HUES6 (cell line): ENCODE measurements at regions not wholly inside any gene's neighbourhood (a gene's known extent, or its start where the extent isn't known, plus 50 kb on each side); places are given as distances from the start of the nearest gene placed in this dataset.
"Not testable (repeated sequence)": the region's sequence is repeated elsewhere in the genome, so short reads cannot be mapped to it uniquely, and the experiment has no call there.

Experiments
- H3K27ac ChIP-seq: 2 replicates; pipeline ENCODE4 v1.7.0; 2013; ENCODE audit warnings: low read depth, mild to moderate bottlenecking, low read length, inconsistent platforms
- H3K27me3 ChIP-seq: 2 replicates; pipeline ENCODE4 v1.6.1; 2013; ENCODE audit warnings: low read length; ENCODE audit not compliant: control insufficient read depth, insufficient read depth
- H3K36me3 ChIP-seq: 2 replicates; pipeline ENCODE4 v1.6.1; 2013; ENCODE audit warnings: low read length; ENCODE audit not compliant: control insufficient read depth, insufficient read depth
- H3K4me1 ChIP-seq: 2 replicates; pipeline ENCODE4 v1.6.1; 2013; ENCODE audit warnings: low read length; ENCODE audit not compliant: control insufficient read depth, insufficient read depth
- H3K4me3 ChIP-seq: 2 replicates; pipeline ENCODE4 v1.5.1; 2013; ENCODE audit warnings: low read depth, low read length
- H3K9ac ChIP-seq: one replicate; pipeline ENCODE4 v1.6.1; 2013; ENCODE audit warnings: mild to moderate bottlenecking, low read length
- H3K9me3 ChIP-seq: 2 replicates; pipeline ENCODE4 v1.6.1; 2013; ENCODE audit warnings: low read depth, low read length; ENCODE audit not compliant: control insufficient read depth, insufficient read depth

DNA sequence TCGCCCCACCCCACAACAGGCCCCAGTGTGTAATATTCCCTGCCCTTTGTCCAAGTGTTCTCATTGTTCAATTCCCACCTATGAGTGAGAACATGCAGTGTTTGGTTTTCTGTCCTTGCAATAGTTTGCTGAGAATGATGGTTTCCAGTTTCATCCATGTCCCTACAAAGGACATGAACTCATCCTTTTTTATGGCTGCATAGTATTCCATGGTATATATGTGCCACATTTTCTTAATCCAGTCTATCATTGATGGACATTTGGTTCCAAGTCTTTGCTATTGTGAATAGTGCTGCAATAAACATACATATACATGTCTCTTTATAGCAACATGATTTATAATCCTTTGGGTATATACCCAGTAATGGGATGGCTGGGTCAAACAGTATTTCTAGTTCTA lies 132.7 kb downstream of the SNX10 start:
- not testable (repeated sequence) for H3K9me3 ChIP-seq, H3K27me3 ChIP-seq, H3K4me3 ChIP-seq, H3K27ac ChIP-seq, H3K9ac ChIP-seq, H3K36me3 ChIP-seq
- H3K4me1 ChIP-seq: peaks cover 11% of the 10 kb centered on the region

DNA sequence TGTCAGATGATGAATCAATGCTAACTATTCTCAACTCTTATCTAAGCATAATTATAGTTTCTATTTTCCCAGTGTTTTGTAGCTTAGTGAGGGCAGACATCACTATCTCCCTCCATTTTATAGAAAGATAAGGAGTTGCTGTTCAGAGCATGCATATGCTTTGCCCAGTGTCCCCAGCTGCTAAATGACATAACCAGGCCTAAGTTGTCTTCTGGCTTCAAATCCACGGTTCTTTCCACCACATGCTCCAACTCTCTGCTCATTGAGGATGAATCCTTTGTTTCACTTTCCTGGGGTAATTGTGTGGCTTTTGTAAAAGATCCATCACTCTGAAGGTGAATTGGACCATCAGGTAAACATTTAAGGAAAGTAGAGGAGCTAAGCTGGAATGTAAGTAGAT lies 134.0 kb downstream of the SNX10 start:
- Histone ChIP-seq H3K9ac (no peak overlapping the region), H3K27ac (no peak overlapping the region), H3K4me3 (no peak overlapping the region), H3K36me3 (no peaks in the 10 kb centered on the region), H3K27me3 (no peaks in the 10 kb centered on the region), H3K4me1 (peaks cover 8% of the 10 kb centered on the region), H3K9me3 (no peaks in the 10 kb centered on the region)

DNA sequence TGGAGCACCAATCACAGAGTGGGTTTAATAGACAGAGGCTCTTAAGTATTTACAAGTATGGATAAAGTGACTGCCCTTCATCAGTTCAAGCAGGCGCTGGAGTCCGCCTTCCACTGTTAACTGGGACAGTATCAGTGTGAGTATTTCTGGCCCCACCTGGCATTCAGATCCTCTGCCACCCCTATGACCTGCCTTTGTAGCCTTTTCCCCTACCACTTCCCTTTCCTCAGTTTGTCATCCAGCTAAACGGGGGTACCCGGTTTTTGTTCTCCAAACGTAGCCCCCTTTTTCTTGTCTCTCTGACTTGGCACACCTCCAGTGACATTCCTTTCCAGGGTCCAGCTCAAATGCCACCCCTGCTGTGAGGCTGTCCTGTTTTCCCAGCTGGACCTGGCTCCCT lies 134.4 kb downstream of the SNX10 start:
- H3K9me3 ChIP-seq: no peaks in the 10 kb centered on the region
- no peaks in the 10 kb centered on the region for H3K36me3 ChIP-seq
- H3K9ac ChIP-seq: no peak overlapping the region
- no peak overlapping the region for H3K27ac ChIP-seq
- no peaks in the 10 kb centered on the region for H3K27me3 ChIP-seq
- H3K4me1 ChIP-seq: peaks cover 4% of the 10 kb centered on the region; the same call in 1 of the 2 replicates
- H3K4me3 ChIP-seq: no peak overlapping the region

DNA sequence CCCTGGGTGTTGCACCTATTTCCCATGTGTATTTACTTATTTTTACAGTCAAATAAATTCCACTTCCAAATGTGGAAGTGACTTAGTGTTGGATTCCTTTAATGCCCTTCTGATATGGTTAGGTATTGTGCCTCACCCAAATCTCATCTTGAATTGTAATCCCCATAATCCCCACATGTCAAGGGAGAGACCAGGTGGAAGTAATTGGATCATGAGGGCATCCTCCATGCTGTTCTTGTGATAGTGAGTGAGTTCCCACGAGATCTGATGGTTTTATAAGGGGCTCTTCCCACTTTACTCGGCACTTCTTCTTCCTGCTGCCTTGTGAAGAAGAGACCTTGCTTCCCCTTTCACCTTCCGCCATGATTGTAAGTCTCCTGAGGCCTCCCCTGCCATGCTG lies 136.9 kb downstream of the SNX10 start:
- Histone ChIP-seq H3K4me3 (no peak overlapping the region), H3K27ac (no peak overlapping the region)

DNA sequence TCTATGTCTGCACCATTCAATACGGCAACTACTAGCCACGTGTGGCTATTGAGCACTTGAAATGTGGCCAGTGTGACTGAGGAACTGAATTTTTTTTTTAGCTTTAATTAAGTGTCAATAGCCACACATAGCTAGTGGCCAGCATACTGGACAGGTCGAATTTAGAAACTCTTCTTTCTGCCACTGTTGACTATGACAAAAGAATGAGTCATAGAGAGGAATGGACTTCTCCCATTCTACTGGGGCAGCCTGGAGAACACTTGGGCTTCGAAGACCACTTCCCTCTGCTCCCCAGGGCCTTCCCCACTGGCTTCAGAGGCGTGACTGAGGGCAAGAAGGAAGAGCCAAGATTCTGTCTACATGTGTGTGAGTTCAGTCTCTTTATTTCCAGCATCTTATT lies 137.5 kb downstream of the SNX10 start:
- no peak overlapping the region for H3K4me3 ChIP-seq
- H3K27me3 ChIP-seq: no peaks in the 10 kb centered on the region
- no peak overlapping the region for H3K27ac ChIP-seq
- H3K9me3 ChIP-seq: no peaks in the 10 kb centered on the region
- no peak overlapping the region for H3K9ac ChIP-seq
- no peaks in the 10 kb centered on the region for H3K36me3 ChIP-seq
- peaks cover 4% of the 10 kb centered on the region; the same call in 1 of the 2 replicates for H3K4me1 ChIP-seq

More for the DNA sequence above, 136.9 kb downstream of the SNX10 start:
- Histone ChIP-seq H3K27me3 (no peaks in the 10 kb centered on the region), H3K9ac (no peak overlapping the region), H3K36me3 (no peaks in the 10 kb centered on the region), H3K4me1 (peaks cover 4% of the 10 kb centered on the region; the same call in 1 of the 2 replicates), H3K9me3 (no peaks in the 10 kb centered on the region)

DNA sequence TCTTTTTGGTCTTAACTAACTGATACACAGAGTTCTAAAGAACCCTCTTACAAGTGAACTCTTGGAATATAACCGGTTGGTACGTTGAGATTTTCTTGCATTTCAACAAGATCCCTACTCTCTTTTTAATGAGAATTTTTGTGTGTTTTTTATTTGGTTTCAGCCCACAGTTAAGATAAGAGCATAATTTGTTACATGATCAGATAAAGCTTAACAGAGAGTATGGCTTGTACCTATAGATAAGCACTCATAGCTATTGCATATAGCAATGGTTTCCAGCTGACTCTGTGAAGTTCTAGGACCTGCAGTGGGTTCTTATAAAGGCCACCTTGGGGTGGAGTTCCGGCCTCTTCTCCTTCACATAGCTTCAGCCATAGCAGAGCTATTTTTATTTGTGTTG lies 143.3 kb downstream of the SNX10 start:
- H3K4me1 ChIP-seq: peaks cover under 1% of the 10 kb centered on the region; the same call in 1 of the 2 replicates
- no peak overlapping the region for H3K9ac ChIP-seq
- H3K9me3 ChIP-seq: no peaks in the 10 kb centered on the region
- H3K36me3 ChIP-seq: no peaks in the 10 kb centered on the region
- H3K4me3 ChIP-seq: no peak overlapping the region
- no peak overlapping the region for H3K27ac ChIP-seq
- H3K27me3 ChIP-seq: no peaks in the 10 kb centered on the region

DNA sequence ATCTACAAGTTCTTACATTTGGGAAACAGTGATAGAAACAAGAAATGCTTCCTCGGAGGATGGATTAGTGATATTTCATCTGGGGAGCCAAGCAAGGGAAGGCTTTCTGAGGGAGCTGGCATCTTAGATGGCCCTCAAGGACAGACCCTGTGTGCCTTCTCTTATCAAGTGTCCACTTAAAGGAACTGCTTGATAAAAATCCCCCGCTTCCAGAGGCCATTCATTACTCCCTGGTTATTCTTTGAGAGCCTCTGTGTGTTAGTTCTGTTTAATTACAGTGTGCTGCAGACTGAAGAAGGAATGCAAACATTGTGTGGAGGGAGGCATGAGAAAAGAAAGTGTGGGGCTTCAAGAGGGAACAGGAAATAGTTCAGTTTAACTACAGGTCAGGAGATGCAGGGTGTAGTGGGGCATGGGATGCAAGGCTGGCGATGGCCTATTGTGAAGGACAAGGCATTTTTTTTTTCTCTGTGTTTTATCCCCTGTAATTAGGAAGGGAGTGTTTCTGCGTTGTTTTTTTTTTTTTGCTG lies 145.4 kb downstream of the SNX10 start:
- Histone ChIP-seq H3K4me1 (peaks cover 20% of the 10 kb centered on the region), H3K27me3 (no peaks in the 10 kb centered on the region), H3K4me3 (no peak overlapping the region), H3K9ac (no peak overlapping the region), H3K27ac (no peak overlapping the region), H3K36me3 (no peaks in the 10 kb centered on the region), H3K9me3 (no peaks in the 10 kb centered on the region)

DNA sequence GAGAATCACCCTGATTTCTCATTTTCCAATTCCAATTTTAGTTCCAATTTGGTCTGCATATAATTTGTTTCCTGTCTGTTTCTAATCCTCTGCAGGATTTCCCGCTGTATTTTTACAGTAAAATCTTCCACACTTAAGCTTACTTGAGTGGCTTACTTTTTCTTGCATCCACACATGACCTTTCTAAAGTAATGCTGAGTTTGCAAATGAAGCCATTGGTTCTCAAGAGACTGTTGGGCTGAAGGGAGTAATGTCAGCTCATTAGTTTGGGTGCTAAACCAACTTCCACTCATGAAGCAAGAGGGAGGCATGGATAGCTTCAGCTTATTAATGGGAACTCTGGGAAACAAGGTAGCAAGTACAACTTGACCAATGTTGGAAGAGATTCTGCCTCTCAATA lies 146.4 kb downstream of the SNX10 start:
- Histone ChIP-seq H3K27ac (no peak overlapping the region), H3K9ac (no peak overlapping the region), H3K27me3 (no peaks in the 10 kb centered on the region), H3K36me3 (no peaks in the 10 kb centered on the region), H3K9me3 (no peaks in the 10 kb centered on the region), H3K4me1 (peaks cover 20% of the 10 kb centered on the region), H3K4me3 (no peak overlapping the region)

DNA sequence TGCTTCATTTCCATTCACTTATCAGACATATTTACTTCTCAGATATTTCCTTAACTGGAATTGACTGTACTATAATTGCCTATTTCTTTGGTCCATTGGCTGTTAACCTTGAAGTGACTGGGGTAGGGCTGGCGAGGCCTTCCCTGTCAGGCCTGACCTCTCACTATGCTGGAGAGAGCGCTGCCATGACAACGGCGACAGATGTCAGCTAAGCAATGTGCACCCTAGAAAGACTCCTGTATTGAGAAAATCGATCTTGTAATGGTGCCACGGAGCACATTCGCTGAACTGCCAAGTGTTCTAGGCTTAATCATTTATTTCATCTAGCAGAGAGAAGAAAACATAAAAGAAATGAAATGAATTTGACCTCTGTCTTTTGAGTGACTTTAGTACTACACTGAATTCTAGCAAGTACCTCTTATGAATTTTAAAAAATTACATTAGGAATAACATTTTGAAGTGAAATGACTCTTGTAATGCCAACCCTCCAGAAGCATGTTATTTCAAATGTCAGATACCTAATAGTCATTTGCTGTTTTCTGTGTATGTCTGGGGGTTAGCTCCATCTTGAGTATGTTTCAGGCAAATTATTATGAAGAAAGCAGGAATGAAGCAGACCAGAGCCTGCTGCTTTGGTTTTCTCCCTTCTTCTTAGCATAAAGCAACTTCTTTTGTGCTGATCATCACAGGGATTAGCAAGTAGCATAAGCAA lies 148.0 kb downstream of the SNX10 start:
- Histone ChIP-seq H3K27ac (no peak overlapping the region), H3K9ac (no peak overlapping the region), H3K4me1 (peaks cover 20% of the 10 kb centered on the region), H3K36me3 (no peaks in the 10 kb centered on the region), H3K9me3 (no peaks in the 10 kb centered on the region), H3K27me3 (no peaks in the 10 kb centered on the region), H3K4me3 (no peak overlapping the region)

DNA sequence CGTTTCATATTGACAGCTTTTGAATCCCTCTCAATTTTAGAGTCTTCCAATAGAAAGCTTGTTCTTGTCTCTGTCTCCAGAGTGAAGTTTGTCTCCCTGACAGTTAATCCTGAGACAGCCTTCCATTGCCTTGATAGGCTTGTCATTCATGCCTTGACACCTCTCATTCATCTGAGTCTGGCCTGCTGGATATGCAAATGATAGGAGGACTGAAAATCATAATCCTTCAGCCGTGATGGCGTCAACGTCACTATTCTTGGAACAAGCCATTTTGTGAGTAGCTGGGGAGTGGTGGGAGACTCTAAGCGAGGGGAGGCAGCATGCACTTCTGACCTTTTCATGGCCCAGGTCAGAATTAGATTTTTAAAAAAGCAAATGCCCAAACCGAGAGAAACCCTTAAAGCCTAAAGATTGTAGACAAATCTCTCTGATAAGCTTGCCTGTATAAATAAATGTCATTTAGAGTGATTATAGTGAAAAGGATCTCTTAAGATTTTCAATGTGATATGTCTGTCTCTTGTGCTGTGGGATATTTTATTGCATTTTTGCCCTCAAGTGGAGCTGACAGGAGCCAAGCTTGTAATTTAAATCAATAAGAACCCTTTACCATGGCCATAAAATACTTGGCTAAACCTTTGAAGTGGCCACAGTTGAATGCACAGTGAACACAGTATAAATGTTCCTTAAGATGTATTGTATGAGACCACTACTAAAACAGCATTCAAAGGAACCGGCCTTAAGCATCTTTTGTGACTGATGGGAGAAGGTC lies 148.8 kb downstream of the SNX10 start:
- peaks cover 20% of the 10 kb centered on the region for H3K4me1 ChIP-seq
- H3K27ac ChIP-seq: no peak overlapping the region

DNA sequence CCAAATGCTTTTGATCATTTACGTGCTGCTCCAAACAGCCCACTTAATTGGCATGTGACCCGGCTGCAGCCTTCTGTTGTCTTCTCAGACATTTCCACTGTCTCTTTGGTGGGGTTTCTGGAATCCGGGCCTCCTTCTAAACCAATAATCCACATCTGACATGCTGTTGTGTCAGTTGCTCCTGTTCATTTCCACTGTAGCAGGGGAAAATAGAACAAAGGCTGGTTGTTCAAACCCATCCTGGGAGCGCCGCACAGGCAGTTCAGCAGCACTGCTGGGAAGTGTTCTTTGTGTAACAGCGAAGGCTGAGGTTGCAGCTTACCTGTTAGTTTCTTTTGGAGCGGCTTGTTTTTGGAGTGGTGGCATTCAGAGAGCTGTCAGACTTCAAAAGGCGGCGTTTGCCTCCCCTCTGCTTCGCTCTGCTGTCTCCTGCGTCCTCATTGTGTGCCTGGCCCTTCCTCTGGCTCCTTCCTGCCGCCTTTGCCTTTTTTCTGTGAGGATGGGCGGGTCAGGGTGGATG lies 149.4 kb downstream of the SNX10 start:
- Histone ChIP-seq H3K27ac (no peak overlapping the region; the same call in 1 of the 2 replicates), H3K36me3 (no peaks in the 10 kb centered on the region), H3K27me3 (no peaks in the 10 kb centered on the region), H3K9ac (peak overlapping the region; percentile 36), H3K4me1 (peaks cover 22% of the 10 kb centered on the region), H3K9me3 (no peaks in the 10 kb centered on the region), H3K4me3 (no peak overlapping the region)

More for the DNA sequence above, 148.8 kb downstream of the SNX10 start:
- no peaks in the 10 kb centered on the region for H3K9me3 ChIP-seq
- no peaks in the 10 kb centered on the region for H3K27me3 ChIP-seq
- H3K9ac ChIP-seq: peak overlapping the region; percentile 61
- H3K4me3 ChIP-seq: no peak overlapping the region
- H3K36me3 ChIP-seq: no peaks in the 10 kb centered on the region
